ENCODE measurements at regions not wholly inside any gene's neighbourhood (a gene's known extent, or its start where the extent isn't known, plus 50 kb on each side); places are given as distances from the start of the nearest gene placed in this dataset.
"Not testable (repeated sequence)": the region's sequence is repeated elsewhere in the genome, so short reads cannot be mapped to it uniquely, and the experiment has no call there.

DNA sequence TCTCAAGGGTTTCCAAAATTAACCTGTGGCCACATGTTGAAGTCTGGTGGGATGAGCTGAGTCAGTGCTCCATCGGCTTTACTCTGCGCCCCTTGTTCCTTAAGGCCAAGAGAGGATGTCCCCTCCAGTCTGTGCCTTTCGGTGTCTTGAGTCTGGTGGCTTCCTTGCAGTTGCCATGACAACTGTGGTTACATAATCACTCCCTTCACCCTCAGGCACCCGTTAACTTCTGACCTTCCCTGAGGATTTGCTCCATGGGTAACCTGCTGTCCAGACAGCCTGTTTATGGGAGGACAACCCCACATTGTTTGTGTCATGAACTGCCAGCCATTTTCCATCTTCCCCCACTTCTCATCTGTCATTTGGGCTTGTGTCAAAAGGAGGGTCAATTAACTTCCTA, 401.1 kb upstream of the LCORL start:
- ATAC-seq = no peak
- DNase-seq (ENCODE audit: missing footprints) = no peak
- intact Hi-C loops (cut with DNase I) = no loop called here

DNA sequence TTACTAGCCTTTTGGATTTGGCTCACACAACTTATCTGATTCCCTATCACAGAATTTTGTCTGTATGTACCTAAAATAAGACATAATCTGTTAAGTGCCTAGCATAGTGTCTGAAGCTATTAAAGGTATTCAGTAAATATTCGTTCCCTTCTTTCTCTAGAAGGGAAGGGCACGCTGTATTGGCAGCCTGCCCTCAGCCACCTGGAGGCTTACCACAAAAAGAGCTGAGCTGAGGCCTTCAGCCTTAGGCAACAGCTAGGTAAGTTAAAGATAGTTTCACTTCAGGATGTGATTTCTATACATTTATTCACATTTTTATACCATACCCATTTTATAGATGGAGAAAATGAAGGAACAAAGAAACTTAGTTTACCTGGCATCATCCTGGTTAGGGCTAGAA, 400.0 kb upstream of the LCORL start:
- no peak for ATAC-seq
- DNase-seq (ENCODE audit: missing footprints) = no peak
- intact Hi-C loops (cut with DNase I) = no loop called here

DNA sequence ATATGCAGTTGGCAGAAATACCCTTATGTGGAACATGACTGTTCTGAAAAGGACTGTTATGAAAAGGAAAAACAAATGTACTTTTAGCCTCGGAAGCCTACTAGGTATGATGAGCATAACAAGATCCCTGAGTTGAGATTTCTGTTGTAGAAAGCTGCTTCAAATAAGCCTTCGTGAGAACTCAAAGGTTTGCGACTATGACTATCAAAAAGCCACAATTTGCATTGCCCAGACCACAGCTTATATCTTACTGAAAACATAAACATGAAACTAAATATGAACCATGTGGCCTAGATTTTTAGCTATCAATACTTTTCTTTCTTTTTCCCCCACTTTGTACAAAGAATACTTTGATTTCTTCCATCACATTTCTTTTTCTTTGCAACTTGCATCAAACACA, 398.2 kb upstream of the LCORL start:
- ATAC-seq = no peak
- intact Hi-C loops (cut with DNase I) = no loop called here
- DNase-seq (ENCODE audit: missing footprints) = no peak

DNA sequence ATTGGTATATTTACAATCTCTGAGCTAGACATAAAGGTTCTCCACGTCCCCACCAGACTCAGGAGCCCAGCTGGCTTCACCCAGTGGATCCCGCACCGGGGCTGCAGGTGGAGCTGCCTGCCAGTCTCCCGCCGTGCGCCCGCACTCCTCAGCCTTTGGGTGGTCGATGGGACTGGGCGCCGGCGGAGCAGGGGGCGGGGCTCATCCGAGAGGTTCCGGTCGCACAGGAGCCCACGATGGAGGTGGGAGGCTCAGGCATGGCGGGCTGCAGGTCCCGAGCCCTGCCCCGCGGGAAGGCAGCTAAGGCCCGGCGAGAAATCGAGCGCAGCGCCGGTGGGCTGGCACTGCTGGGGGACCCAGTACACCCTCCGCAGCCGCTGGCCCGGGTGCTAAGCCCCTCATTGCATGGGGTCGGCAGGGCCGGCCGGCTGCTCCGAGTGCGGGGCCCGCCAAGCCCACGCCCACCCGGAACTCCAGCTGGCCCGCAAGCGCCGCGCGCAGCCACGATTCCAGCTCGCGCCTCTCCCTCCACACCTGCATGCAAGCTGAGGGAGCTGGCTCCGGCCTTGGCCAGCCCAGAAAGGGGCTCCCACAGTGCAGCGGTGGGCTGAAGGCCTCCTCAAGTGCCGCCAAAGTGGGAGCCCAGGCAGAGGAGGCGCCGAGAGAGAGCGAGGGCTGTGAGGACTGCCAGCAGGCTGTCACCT, 396.8 kb upstream of the LCORL start:
- ATAC-seq; intact Hi-C loops (cut with DNase I): not testable (repeated sequence)
- DNase-seq (ENCODE audit: missing footprints) = peak; percentile 55

DNA sequence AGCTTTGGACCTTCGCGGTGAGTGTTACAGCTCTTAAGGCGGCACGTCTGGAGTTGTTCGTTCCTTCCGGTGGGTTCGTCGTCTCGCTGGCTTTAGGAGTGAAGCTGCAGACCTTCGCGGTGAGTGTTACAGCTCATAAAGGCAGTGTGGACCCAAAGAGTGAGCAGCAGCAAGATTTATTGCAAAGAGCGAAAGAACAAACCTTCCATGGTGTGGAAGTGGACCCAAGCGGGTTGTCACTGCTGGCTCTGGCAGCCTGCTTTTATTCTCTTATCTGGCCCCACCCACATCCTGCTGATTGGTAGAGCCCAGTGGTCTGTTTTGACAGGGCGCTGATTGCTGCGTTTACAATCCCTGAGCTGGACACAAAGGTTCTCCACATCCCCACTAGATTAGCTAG, 396.1 kb upstream of the LCORL start:
- DNase-seq (ENCODE audit: missing footprints); intact Hi-C loops (cut with DNase I); ATAC-seq: not testable (repeated sequence)

DNA sequence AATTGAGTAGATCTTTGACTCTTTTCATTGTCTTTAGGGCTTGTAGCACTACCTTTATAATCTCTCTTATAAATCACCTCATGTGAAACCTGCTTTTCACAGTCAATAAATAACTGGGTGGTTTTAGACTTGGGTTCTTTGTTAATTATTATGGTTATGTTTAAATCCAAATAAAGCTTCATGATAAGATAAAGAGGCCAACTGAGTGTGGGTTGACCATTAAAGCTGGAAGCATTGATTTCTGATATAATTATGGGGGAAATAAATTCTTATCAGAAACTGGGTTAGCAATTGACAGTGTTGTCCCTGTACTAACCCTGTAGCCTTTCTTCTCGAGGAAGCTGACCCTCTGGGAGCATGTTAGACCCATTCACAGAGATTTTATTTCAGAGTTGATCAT, 384.7 kb upstream of the LCORL start:
- intact Hi-C loops (cut with DNase I) = no loop called here
- DNase-seq (ENCODE audit: missing footprints) = no peak

DNA sequence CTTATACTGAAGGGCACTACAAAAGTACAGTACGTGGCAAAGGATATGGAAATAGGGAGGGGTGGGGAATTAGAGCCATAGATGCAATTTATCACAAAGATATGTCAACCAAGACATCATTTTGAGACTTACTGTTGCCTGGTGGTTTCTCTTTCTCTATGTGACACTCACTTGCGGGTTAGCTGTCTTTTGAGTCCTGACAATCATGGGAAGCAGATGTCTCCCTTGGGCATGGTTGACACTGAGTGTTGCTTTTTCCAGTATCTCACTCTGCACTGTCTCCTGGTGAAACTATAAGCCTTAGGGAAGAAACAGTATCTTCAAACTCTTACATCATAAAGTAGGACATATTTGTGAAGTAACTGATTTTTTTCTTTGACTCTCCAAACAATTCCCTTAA, 383.5 kb upstream of the LCORL start:
- ATAC-seq (no peak), DNase-seq (ENCODE audit: missing footprints) (no peak)
- intact Hi-C loops (cut with DNase I) = no loop called here

More for the DNA sequence above, 384.7 kb upstream of the LCORL start:
- no peak for ATAC-seq

DNA sequence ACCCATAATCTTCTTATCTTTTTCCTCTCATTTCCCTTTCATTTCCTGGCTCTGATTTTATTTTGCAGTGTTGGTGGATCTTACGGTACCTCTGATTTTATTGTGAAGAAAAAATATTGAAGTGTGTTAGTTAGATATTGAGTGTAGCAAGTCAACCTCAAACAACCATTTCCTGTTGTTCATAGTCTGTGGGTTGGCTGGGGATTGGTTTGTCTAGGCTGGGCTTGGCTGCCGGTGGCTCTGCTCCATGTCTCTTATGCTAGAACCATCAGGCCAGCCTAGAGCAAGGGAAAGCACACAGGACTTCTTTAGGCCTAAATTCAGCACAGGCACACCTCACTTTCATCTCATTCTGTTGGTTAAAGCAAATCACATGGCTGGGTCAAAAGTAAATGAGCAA, 383.1 kb upstream of the LCORL start:
- ATAC-seq = no peak
- intact Hi-C loops (cut with DNase I) = no loop called here
- no peak for DNase-seq (ENCODE audit: missing footprints)

DNA sequence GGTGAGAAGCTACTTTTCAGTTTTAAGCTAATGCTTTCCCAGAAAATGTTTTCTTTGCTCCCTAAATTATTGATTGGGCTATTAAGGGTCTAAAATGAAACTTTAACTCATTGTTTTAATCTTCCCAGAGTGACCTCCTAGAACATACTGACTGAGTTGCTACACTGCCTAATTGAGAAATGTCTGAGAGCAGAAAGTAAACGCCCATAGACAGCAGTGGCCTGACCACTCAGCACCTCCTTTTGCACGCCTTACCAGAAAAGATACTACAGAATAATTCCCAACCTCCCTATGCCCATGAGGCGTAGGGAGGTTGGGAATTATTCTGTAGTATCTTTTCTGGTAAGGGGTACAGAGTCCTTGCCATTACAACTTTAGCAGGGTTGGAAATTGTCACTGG, 381.8 kb upstream of the LCORL start:
- intact Hi-C loops (cut with DNase I) = no loop called here
- no peak for DNase-seq (ENCODE audit: missing footprints)
- no peak for ATAC-seq

DNA sequence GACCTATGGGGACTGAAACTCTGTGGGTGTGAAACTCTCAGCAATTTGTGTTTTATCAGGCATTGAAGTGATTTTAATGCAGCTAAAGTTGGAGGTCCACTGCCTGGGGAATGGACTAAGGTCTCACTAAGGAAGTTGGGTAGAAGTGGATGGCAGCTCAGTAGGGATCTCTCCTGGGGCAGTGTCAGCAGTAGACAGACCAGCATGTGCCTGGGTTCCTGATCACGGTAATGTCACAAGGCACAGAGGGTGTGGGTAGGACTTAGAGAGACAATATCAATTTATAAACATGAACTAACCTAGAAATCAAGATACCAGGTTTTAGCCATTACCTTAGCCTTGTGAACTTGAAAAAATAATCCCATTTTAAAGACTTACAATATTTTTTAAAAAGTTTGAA, 380.3 kb upstream of the LCORL start:
- intact Hi-C loops (cut with DNase I) = no loop called here
- DNase-seq (ENCODE audit: missing footprints) (no peak), ATAC-seq (no peak)

DNA sequence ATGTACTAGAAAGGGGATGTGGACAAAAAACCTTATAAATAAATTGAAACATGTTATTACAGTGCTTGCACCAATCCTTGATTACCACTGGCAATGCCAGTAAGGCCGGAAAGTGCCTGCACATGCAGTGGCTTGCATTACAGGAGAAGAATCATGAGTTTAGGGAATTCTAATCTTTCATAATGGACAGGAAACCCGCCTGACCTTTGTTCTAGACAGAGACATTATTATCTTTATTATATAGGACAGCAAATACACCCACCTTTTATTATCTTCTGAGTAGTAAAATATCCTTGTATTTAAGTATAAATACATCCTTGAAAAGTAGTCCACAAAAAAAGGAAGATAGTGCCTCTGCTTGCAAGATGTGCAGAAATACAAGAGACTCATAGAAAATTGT, 379.9 kb upstream of the LCORL start:
- DNase-seq (ENCODE audit: missing footprints) (no peak), ATAC-seq (no peak)
- intact Hi-C loops (cut with DNase I) = no loop called here

DNA sequence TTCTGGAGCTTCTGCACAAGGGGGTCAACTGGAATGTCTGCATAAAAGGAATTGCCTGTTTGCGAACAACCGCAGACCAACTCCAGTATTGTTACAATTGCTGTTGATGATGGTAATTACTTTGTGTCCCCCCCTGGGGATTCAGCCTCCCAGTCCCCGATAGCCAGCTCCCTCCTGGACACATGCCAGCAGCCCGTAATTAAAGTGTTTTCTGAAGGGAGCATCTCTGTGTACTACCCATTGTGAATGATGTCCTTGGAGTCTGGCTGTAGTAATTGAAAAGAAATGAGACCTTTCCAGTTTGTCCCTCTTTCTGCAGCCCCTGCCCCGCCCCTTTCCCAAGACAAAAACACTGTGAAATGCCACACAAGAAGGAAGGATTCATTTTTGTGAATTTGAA, 377.1 kb upstream of the LCORL start:
- intact Hi-C loops (cut with DNase I) = no loop called here
- ATAC-seq (no peak), DNase-seq (ENCODE audit: missing footprints) (no peak)

DNA sequence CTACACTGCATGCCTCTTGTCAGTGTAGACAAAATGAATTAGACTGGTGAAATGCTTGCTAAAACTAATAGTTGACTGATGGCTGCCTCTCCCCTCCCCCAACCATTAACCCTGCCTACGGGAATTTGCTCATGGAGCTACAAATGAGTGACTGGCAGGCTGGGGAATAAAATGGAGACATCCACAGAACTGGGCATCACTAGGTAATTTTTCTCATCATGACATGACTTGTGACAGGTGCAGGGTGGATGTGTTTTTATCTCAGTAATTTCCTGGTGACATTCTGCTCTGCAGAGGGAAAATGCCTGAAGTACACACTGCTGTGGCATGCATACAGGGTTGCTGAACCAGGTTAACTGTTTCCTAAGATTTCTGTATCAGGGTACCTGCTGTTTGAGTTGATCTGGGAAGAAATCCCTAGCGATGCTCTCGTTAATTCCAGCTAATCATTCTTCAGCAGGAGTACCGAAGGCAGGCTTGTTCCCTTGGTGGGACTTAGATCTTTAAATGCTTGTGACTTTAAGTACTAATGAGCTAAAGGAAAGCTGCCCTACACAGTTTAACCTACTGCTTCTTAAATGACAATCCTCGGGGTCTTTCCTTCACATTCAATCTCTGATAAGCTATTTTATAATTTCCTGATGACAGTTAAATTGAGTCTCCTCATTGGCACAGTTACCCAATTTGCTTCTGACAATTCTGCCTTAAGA, 376.3 kb upstream of the LCORL start:
- ATAC-seq = no peak
- DNase-seq (ENCODE audit: missing footprints) = no peak
- intact Hi-C loops (cut with DNase I) = no loop called here

DNA sequence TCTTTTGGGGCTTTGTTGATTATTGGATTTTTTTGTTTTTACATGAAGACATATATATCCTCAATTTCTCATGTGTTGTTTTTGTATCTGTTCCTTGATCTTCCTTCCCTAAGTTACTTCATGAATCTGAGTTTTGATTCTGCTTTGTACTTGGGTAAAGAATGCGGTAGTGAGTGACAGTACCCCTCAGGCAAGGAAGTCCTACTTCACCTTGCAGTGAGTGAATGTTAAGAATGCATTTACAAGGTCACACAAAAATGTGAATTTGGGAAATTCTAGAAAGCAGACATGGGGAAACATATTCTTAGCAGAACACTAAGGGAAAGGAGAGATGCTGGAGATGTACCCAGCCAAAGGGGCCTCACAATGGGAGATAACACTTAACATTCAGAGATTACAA, 373.1 kb upstream of the LCORL start:
- intact Hi-C loops (cut with DNase I) = no loop called here
- ATAC-seq (no peak), DNase-seq (ENCODE audit: missing footprints) (no peak)

DNA sequence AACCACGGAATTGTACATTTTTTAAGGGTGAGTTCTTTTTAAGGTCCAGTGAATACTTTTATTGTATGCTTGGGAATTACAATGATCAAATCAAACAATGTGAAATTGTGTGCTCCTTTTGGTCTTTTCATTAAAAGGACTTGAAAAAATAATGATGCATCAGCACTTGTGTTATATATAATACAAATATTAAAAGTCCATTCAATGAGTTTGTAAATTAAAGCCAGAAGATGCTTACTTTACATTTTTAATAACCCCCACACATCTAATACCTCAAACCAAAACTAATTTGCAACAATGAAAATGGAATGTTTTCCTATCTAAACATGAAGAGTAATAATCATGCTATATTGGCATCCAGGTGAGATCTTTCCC, 369.8 kb upstream of the LCORL start:
- DNase-seq (ENCODE audit: missing footprints) (no peak), ATAC-seq (no peak)
- intact Hi-C loops (cut with DNase I) = no loop called here

DNA sequence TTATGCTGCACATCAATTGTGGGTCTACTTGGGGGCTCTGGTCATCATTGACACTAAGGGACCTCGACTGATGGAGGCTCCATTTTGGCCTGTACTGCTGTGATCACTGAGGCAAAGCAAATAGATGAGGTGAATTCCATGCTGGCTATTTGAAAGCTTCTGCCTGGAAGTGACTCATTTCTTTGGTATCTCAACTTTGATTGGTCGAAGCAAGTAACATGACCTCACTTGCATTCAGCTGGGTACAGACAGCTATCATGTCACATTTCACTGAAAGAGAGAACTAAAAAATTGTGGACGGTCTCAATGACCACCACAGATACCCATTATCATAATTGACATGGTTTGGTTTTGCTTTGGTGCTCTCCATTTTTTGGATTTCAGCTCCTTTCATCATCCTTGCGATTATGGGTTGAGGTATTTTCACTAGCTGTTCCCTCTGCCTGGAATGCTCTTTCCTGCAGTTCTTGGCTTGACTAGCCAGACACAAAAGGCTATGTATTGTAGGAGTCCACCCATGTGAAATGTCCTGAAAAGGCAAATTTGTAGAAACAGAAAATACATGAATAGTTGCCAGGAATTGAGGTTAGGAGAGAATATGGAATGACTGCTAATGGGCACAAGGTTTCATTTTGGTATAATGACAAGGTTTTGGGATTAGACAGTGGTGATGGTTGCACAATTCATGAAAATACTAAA, 369.2 kb upstream of the LCORL start:
- DNase-seq (ENCODE audit: missing footprints) (no peak), ATAC-seq (no peak)
- intact Hi-C loops (cut with DNase I) = no loop called here

DNA sequence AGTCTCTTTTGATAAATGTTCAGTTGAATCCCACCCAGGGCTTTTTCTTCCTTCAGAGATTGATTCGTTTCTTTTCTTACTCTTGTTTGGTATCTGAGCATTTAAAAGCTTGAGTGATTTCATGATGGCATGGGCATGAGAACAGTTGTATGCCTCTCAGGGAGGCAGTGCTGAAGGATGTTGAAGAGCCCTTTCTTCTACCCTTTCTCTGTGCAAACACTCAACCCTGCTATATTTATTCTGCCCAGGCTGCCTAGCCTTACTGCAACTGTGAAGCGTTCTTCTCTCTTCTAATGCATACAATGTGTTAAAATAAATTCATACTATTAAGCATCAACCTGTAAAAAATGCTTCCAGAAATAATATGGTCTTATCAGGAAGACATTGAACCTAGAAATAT, 367.6 kb upstream of the LCORL start:
- intact Hi-C loops (cut with DNase I) = no loop called here
- no peak for ATAC-seq
- DNase-seq (ENCODE audit: missing footprints) = no peak

DNA sequence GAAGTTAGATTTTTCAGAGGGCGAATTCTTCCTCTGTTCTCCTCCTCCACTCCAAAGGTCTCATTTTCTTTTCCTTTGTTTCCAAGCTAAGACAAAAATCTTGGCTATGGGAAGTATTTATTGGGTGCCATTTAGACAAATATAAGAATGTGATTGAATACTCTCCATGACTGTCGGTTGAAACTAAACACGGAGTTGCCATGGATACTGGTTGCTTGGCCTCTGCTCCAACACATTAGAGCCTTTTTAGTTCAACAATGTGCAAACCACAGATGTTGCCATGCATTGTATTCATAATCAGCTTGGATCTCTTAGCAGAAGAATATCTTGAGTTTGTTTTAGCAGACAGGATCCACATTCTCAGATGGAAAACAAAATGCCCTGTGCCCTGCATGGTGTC, 366.5 kb upstream of the LCORL start:
- DNase-seq (ENCODE audit: missing footprints) (no peak), ATAC-seq (no peak)
- intact Hi-C loops (cut with DNase I) = no loop called here

DNA sequence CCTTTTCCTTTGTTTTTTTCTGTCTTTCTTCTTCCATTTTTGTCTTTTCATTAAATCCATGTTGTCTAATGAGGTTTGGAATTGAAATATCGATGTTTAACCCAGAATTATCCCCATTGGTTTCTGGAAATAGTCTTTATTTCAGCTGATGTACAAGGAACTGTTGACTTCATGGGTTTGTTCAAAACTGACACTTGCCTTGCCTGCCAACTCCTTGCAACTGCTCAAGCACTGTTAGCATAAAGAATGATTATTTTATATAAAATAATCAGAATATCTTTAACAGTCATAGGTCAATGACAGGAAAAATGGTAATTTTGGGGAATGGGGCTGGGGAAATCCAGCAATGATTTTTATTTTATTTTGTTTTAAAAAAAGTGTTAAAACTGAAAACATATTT, 359.6 kb upstream of the LCORL start:
- ATAC-seq (no peak), DNase-seq (ENCODE audit: missing footprints) (no peak)
- intact Hi-C loops (cut with DNase I) = no loop called here

DNA sequence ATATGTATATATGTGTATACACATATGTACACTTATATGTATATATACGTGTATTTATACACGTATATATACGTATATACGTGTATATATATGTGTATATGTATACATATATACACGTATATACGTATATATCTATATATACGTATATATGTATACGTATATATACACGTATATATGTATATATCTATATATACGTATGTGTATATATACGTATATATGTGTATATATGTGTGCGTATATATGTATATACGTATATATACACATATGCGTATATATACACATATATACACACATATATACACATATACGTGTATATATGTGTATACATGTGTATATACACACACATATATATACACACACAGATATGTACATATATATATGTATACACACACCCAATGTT, 348.0 kb upstream of the LCORL start:
- DNase-seq (ENCODE audit: missing footprints) (no peak), ATAC-seq (no peak)
- intact Hi-C loops (cut with DNase I) = no loop called here
